Testis (tissue), 2 donors: ENCODE measurements at regions not wholly inside any gene's neighbourhood (a gene's known extent, or its start where the extent isn't known, plus 50 kb on each side); places are given as distances from the start of the nearest gene placed in this dataset.

Experiments
- DNase-seq: peaks from one replicate; pipeline ENCODE4 v3.0.0-alpha.2; 2019
- H3K27ac ChIP-seq, 2 donors: fragments of 200-600 bp; sonication (generic); one replicate each; pipeline ENCODE4 v1.5.1; 2019
- H3K27me3 ChIP-seq: fragments of 200-600 bp; sonication (generic); one replicate; pipeline ENCODE4 v1.5.1; 2019
- H3K36me3 ChIP-seq: fragments of 200-600 bp; sonication (generic); one replicate; pipeline ENCODE4 v1.5.1; 2017; ENCODE audit warnings: low read depth; ENCODE audit errors: missing control alignments
- H3K4me1 ChIP-seq: fragments of 200-600 bp; sonication (generic); one replicate; pipeline ENCODE4 v1.5.1; 2019
- H3K4me3 ChIP-seq, 2 donors: fragments of 200-600 bp; sonication (generic); one replicate each; pipeline ENCODE4 v1.5.1; 2017 to 2019
- H3K9me3 ChIP-seq: fragments of 200-600 bp; sonication (generic); one replicate; pipeline ENCODE4 v1.5.1; 2017
- POLR2A ChIP-seq: fragments of 450-650 bp; IDR thresholded peaks from one replicate; pipeline ENCODE4 v1.6.1; 2017; ENCODE audit warnings: antibody characterized with exemption, mild to moderate bottlenecking, moderate library complexity
- WGBS, 2 donors: methylation state at CpG; one replicate each; pipeline ENCODE4 v1.1.5; 2018; 5-methylcytosine and 5-hydroxymethylcytosine counted together
- intact Hi-C: fragments of 100-400 bp; cut with DNase I; formaldehyde crosslinking; loops from one replicate; pipeline ENCODE4 v1.15.1; 2023; ENCODE audit warnings: low total_unique reads
- TF ChIP-seq, protein P1 (sequence below), 3 experiments: fragments of 450-650 bp in 2 of 3; fragments of 200-600 bp in 1 of 3; sonication (generic) in 1 of 3; IDR thresholded peaks; one replicate each; pipeline ENCODE4 v1.5.1; 2016 to 2019; ENCODE audit warnings: antibody characterized with exemption in 3 of 3, mild to moderate bottlenecking in 2 of 3, moderate library complexity in 1 of 3

DNA sequence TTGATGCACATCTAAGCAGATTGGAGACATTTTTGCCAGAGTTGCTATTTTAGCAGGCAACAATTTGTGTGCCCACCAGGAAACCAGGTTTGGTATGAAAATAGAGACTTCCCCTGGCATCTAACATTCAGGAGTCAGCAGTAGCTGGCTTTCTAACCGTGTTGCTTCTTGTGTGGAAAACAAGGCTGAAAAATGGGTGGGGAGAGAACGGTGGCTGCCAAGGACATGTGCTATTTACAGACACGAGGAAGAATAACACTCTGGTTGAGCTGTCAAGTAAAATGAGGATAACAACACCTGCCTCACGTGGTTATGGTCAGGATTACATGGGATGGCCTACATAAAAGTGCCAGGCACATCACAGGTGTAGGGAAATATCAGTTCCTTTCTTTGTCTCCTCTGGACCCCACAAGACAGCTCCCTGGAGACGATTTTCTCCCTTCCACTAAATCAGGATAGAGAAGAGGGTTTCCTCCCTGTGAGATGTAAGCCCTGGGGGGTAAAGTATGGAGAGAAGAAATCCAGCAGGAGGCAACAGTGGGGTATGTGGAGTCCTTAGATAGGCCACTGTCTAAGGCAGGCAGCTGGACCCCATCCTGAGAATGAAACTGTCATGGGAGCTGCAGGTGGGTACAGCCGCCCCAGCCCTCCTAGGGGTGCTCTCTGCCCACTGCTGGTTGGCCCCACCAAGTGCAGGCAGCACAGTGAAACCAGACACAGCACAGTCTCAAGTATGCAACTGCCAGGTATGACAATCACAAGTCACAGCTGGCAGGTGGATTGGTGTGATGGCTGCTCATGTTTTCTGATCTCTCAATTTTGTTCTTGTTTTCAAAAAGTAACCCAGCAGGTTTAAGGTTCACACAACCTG, 80.3 kb downstream of the TENT5C start:
- WGBS, 2 donors = 54 to 65% methylated on average over 6 of the region's 6 CpGs
- H3K27ac ChIP-seq = no peak overlapping the region
- no peaks in the 10 kb centered on the region for H3K36me3 ChIP-seq
- intact Hi-C loops = no loop called here
- no peak for DNase-seq
- H3K9me3 ChIP-seq = no peaks in the 10 kb centered on the region
- TF ChIP-seq POLR2A = no peak
- TF ChIP-seq, protein P1, sequence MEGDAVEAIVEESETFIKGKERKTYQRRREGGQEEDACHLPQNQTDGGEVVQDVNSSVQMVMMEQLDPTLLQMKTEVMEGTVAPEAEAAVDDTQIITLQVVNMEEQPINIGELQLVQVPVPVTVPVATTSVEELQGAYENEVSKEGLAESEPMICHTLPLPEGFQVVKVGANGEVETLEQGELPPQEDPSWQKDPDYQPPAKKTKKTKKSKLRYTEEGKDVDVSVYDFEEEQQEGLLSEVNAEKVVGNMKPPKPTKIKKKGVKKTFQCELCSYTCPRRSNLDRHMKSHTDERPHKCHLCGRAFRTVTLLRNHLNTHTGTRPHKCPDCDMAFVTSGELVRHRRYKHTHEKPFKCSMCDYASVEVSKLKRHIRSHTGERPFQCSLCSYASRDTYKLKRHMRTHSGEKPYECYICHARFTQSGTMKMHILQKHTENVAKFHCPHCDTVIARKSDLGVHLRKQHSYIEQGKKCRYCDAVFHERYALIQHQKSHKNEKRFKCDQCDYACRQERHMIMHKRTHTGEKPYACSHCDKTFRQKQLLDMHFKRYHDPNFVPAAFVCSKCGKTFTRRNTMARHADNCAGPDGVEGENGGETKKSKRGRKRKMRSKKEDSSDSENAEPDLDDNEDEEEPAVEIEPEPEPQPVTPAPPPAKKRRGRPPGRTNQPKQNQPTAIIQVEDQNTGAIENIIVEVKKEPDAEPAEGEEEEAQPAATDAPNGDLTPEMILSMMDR (IDR thresholded peaks at IDR 0.05) = no peak
- H3K4me1 ChIP-seq = peaks cover 3% of the 10 kb centered on the region
- H3K27me3 ChIP-seq = no peaks in the 10 kb centered on the region
- H3K4me3 ChIP-seq = no peak overlapping the region

DNA sequence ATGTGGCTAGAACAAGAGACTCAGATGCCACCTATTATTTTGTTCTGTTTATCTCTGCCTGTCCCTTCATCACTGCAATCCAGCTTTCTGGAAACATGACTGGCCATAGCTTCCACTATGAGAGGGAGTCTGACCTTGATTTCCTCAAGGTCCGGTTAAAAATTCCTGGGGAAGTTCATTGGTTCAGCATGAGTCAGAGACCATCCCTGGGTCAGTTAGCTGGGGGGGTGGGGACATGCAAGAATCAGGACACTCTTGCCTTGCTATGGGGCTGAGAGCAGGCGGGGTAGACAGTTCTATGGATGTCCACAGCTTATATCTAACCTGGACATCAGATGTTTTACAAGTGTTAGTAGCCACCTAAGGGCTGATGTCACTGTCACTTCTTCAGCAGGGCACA, 81.1 kb downstream of the TENT5C start:
- Histone ChIP-seq H3K4me3 (no peak overlapping the region), H3K27me3 (no peaks in the 10 kb centered on the region), H3K27ac (no peak overlapping the region), H3K4me1 (peaks cover 3% of the 10 kb centered on the region), H3K36me3 (no peaks in the 10 kb centered on the region), H3K9me3 (no peaks in the 10 kb centered on the region)
- DNase-seq = no peak
- WGBS, 2 donors = 64 to 66% methylated on average over 2 of the region's 2 CpGs
- intact Hi-C loops = no loop called here
- TF ChIP-seq, protein P1 (IDR thresholded peaks at IDR 0.05) = no peak
- no peak for TF ChIP-seq POLR2A

DNA sequence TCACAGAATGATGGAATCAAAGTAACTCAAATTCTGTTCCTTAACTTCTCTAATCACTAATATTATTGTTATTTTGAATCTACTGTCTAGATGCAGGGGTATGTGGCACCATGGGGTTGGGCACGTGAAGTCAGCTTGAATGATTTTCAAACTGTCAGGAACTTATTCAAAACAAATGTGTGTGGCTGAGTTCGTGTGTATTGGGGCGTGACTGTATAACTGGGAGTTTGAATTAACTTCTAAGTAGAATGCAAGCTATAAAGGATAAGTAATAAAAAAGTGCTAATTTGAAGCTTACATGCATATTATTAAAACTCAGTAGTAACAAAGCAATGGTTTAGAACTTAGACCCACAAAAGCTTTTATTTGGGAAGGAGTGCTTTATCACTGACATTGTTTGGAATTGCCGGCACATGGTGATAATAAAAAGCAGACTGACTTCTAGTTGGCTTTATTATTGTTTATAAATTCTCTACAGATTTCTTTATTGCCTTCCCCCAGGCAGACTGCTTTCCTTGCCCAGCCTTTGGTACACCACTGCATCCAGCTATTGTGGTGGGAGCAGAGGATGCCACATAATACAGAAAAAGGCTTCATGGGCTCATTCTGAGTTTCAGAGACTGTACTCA, 84.3 kb downstream of the TENT5C start:
- intact Hi-C loops = no loop called here

DNA sequence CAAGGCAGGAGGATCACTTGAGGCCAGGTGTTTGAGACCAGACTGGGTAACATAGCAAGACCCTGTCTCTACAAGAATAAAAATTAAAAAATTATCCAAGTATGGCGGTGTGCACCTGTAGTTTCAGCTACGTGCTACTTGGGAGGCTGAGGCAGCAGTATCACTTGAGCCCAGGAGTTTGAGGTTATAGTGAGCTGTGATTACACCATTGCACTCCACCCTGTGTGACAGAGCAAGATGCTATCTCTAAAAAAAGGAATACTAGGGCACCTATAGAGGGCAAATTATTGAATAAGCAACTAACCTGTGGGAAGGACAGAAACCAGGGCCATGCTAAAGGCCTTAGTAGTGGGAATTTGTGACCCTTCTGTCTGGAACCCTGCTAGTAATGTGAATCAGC, 86.1 kb downstream of the TENT5C start:
- Histone ChIP-seq H3K36me3 (no peaks in the 10 kb centered on the region), H3K9me3 (no peaks in the 10 kb centered on the region), H3K27ac (no peak overlapping the region), H3K27me3 (no peaks in the 10 kb centered on the region), H3K4me1 (no peaks in the 10 kb centered on the region), H3K4me3 (no peak overlapping the region)
- DNase-seq = no peak
- TF ChIP-seq, protein P1 (IDR thresholded peaks at IDR 0.05) = no peak
- TF ChIP-seq POLR2A = no peak
- intact Hi-C loops = no loop called here
- 87 to 94% methylated on average over 2 of the region's 2 CpGs for WGBS, 2 donors

More for the DNA sequence above, 84.3 kb downstream of the TENT5C start:
- no peak for TF ChIP-seq POLR2A
- TF ChIP-seq, protein P1 (IDR thresholded peaks at IDR 0.05) = no peak
- Histone ChIP-seq H3K9me3 (no peaks in the 10 kb centered on the region), H3K36me3 (no peaks in the 10 kb centered on the region), H3K4me1 (peaks cover 3% of the 10 kb centered on the region), H3K4me3 (no peak overlapping the region), H3K27ac (no peak overlapping the region), H3K27me3 (no peaks in the 10 kb centered on the region)
- no peak for DNase-seq
- WGBS, 2 donors = 67 to 78% methylated on average over 4 of the region's 4 CpGs
